ENCODE measurements at regions not wholly inside any gene's neighbourhood (a gene's known extent, or its start where the extent isn't known, plus 50 kb on each side); places are given as distances from the start of the nearest gene placed in this dataset.

DNA sequence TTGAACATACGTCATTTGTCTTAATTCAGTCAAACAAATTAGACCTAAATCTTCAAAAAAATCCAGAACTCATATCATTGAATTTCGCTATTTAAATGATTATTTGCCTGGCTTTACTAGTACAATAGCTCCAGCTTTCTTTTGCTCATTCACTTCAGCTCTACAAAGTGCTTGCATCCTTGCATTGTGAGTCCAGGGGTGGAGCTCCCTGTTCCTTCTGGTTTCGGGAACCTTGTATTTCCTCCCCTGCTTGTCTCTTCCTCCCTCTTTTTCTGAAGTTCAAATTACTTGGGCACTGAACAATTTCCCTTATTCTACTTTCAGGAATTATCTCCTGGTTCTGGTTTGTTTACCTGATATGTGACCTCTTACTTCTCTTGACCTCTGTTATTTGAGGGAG is 58.1 kb upstream of the KITLG start:
- H3K4me2 ChIP-seq (ENCODE audit: low read length, poor library complexity, severe bottlenecking) = no peak overlapping the region
- H3K27me3 ChIP-seq (ENCODE audit: control insufficient read depth in 1 of 2, insufficient read depth in 1 of 2, low read length in 2 of 2) = no peaks in the 10 kb centered on the region
- H2BK5ac ChIP-seq (ENCODE audit: low read depth, low read length, poor library complexity, severe bottlenecking) = no peak overlapping the region
- WGBS = 90% methylated on average over 3 of the region's 3 CpGs
- DNase-seq = peak; percentile 13
- H3K79me1 ChIP-seq (replicated peaks; ENCODE audit: low read length, poor library complexity, severe bottlenecking) = no peaks in the 10 kb centered on the region
- no peak overlapping the region for H3K27ac ChIP-seq (ENCODE audit: low read length, poor library complexity, severe bottlenecking)
- H2AFZ ChIP-seq (ENCODE audit: low read depth, low read length) = no peak overlapping the region
- H3K4me3 ChIP-seq (ENCODE audit: insufficient read depth in 1 of 2, low read depth in 1 of 2, low read length in 2 of 2) = no peak overlapping the region
- H4K91ac ChIP-seq (ENCODE audit: low read length) = no peak overlapping the region
- H3K9me3 ChIP-seq (ENCODE audit: control insufficient read depth, low read length) = no peaks in the 10 kb centered on the region
- no peak overlapping the region for H4K8ac ChIP-seq (ENCODE audit: low read length)
- H3K36me3 ChIP-seq (ENCODE audit: control insufficient read depth in 1 of 2, insufficient read depth in 2 of 2, low read depth in 1 of 2, low read length in 2 of 2) = no peaks in the 10 kb centered on the region
- no peak overlapping the region for H2BK120ac ChIP-seq (ENCODE audit: low read depth, low read length)
- no peaks in the 10 kb centered on the region for H3K4me1 ChIP-seq (ENCODE audit: control insufficient read depth, insufficient read depth, low read depth, low read length)
- no peak overlapping the region for H3K4ac ChIP-seq (ENCODE audit: low read depth in 1 of 2, low read length in 2 of 2)
- H3K23ac ChIP-seq (ENCODE audit: low read length in 2 of 2) = no peak overlapping the region
- H2AK5ac ChIP-seq (ENCODE audit: low read length, severe bottlenecking) = no peak overlapping the region
- H2BK15ac ChIP-seq (ENCODE audit: low read depth, poor library complexity, severe bottlenecking) = no peak overlapping the region
- H3K18ac ChIP-seq (ENCODE audit: low read depth in 1 of 2, low read length in 2 of 2) = no peak overlapping the region
- H3K9ac ChIP-seq (ENCODE audit: low read length) = peak overlapping the region; percentile 85
- H3K14ac ChIP-seq (ENCODE audit: low read length in 2 of 2) = no peak overlapping the region
- H2BK12ac ChIP-seq (ENCODE audit: low read length in 2 of 2) = no peak overlapping the region

DNA sequence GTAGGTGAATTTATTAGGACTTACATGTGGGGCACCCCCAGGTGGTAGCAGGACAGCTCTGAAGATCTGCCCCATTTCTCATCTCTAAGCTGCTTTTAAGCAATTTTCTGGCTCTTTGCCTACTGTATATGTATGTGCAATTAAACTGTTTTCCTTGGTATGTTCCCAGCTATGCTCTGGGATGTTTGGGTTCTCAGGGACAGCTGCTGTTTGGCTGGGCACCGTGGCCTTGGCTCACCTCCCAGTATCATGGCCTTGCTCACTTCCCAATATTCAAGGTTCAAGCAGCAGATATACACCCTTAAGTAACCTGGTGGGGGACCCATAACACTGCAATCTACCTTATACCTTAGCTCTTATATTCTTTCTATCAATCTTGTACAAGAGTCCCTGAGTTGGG is 53.7 kb upstream of the KITLG start:
- H3K4me1 ChIP-seq (ENCODE audit: control insufficient read depth, insufficient read depth, low read depth, low read length) = no peaks in the 10 kb centered on the region
- H3K27ac ChIP-seq (ENCODE audit: low read length, poor library complexity, severe bottlenecking) = no peak overlapping the region
- no peak overlapping the region for H3K23ac ChIP-seq (ENCODE audit: low read length in 2 of 2)
- no peak overlapping the region for H3K4me2 ChIP-seq (ENCODE audit: low read length, poor library complexity, severe bottlenecking)
- 100% methylated on average over 1 of the region's 1 CpG for WGBS
- H2BK12ac ChIP-seq (ENCODE audit: low read length in 2 of 2) = no peak overlapping the region
- H3K4ac ChIP-seq (ENCODE audit: low read depth in 1 of 2, low read length in 2 of 2) = no peak overlapping the region
- H2AFZ ChIP-seq (ENCODE audit: low read depth, low read length) = no peak overlapping the region
- H2AK5ac ChIP-seq (ENCODE audit: low read length, severe bottlenecking) = no peak overlapping the region
- H3K14ac ChIP-seq (ENCODE audit: low read length in 2 of 2) = no peak overlapping the region
- no peak overlapping the region for H2BK120ac ChIP-seq (ENCODE audit: low read depth, low read length)
- H2BK15ac ChIP-seq (ENCODE audit: low read depth, poor library complexity, severe bottlenecking) = no peak overlapping the region
- no peaks in the 10 kb centered on the region for H3K27me3 ChIP-seq (ENCODE audit: control insufficient read depth in 1 of 2, insufficient read depth in 1 of 2, low read length in 2 of 2)
- H4K8ac ChIP-seq (ENCODE audit: low read length) = no peak overlapping the region
- no peak overlapping the region for H3K18ac ChIP-seq (ENCODE audit: low read depth in 1 of 2, low read length in 2 of 2)
- no peaks in the 10 kb centered on the region for H3K79me1 ChIP-seq (replicated peaks; ENCODE audit: low read length, poor library complexity, severe bottlenecking)
- H3K9me3 ChIP-seq (ENCODE audit: control insufficient read depth, low read length) = no peaks in the 10 kb centered on the region
- H3K9ac ChIP-seq (ENCODE audit: low read length) = no peak overlapping the region
- H2BK5ac ChIP-seq (ENCODE audit: low read depth, low read length, poor library complexity, severe bottlenecking) = no peak overlapping the region
- H4K91ac ChIP-seq (ENCODE audit: low read length) = no peak overlapping the region
- no peak for DNase-seq
- H3K36me3 ChIP-seq (ENCODE audit: control insufficient read depth in 1 of 2, insufficient read depth in 2 of 2, low read depth in 1 of 2, low read length in 2 of 2) = no peaks in the 10 kb centered on the region
- H3K4me3 ChIP-seq (ENCODE audit: insufficient read depth in 1 of 2, low read depth in 1 of 2, low read length in 2 of 2) = no peak overlapping the region

DNA sequence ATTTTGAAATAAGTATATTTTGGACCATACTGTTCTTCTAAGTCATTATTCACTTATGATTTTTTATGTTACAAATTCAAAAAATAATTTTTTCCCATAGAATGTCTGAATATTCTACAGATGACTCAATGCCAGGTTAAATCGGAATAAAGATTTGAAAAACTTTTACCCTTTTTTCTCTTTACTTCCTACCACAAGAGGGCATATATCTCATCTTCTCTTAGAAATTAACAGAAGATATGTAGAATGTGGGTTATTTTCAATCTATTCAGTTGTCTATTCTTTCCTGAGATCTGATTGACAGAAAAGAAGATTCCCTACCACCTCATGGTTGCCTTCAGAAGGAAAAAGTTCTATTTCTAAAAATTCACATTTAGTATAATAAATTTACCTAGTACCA is 53.0 kb upstream of the KITLG start:
- H3K27ac ChIP-seq (ENCODE audit: low read length, poor library complexity, severe bottlenecking) = no peak overlapping the region
- WGBS = 60% methylated on average over 1 of the region's 1 CpG
- no peaks in the 10 kb centered on the region for H3K27me3 ChIP-seq (ENCODE audit: control insufficient read depth in 1 of 2, insufficient read depth in 1 of 2, low read length in 2 of 2)
- no peaks in the 10 kb centered on the region for H3K36me3 ChIP-seq (ENCODE audit: control insufficient read depth in 1 of 2, insufficient read depth in 2 of 2, low read depth in 1 of 2, low read length in 2 of 2)
- H3K4me2 ChIP-seq (ENCODE audit: low read length, poor library complexity, severe bottlenecking) = no peak overlapping the region
- no peaks in the 10 kb centered on the region for H3K9me3 ChIP-seq (ENCODE audit: control insufficient read depth, low read length)
- no peak overlapping the region for H4K91ac ChIP-seq (ENCODE audit: low read length)
- H2AK5ac ChIP-seq (ENCODE audit: low read length, severe bottlenecking) = no peak overlapping the region
- no peak overlapping the region for H2AFZ ChIP-seq (ENCODE audit: low read depth, low read length)
- no peaks in the 10 kb centered on the region for H3K4me1 ChIP-seq (ENCODE audit: control insufficient read depth, insufficient read depth, low read depth, low read length)
- no peak overlapping the region for H2BK5ac ChIP-seq (ENCODE audit: low read depth, low read length, poor library complexity, severe bottlenecking)
- no peak overlapping the region for H2BK12ac ChIP-seq (ENCODE audit: low read length in 2 of 2)
- no peak overlapping the region for H4K8ac ChIP-seq (ENCODE audit: low read length)
- no peak for DNase-seq
- H3K4me3 ChIP-seq (ENCODE audit: insufficient read depth in 1 of 2, low read depth in 1 of 2, low read length in 2 of 2) = no peak overlapping the region
- H3K23ac ChIP-seq (ENCODE audit: low read length in 2 of 2) = no peak overlapping the region
- H3K9ac ChIP-seq (ENCODE audit: low read length) = no peak overlapping the region
- no peak overlapping the region for H2BK120ac ChIP-seq (ENCODE audit: low read depth, low read length)
- H3K79me1 ChIP-seq (replicated peaks; ENCODE audit: low read length, poor library complexity, severe bottlenecking) = no peaks in the 10 kb centered on the region
- H3K4ac ChIP-seq (ENCODE audit: low read depth in 1 of 2, low read length in 2 of 2) = no peak overlapping the region
- H3K14ac ChIP-seq (ENCODE audit: low read length in 2 of 2) = no peak overlapping the region
- H2BK15ac ChIP-seq (ENCODE audit: low read depth, poor library complexity, severe bottlenecking) = no peak overlapping the region
- H3K18ac ChIP-seq (ENCODE audit: low read depth in 1 of 2, low read length in 2 of 2) = no peak overlapping the region

DNA sequence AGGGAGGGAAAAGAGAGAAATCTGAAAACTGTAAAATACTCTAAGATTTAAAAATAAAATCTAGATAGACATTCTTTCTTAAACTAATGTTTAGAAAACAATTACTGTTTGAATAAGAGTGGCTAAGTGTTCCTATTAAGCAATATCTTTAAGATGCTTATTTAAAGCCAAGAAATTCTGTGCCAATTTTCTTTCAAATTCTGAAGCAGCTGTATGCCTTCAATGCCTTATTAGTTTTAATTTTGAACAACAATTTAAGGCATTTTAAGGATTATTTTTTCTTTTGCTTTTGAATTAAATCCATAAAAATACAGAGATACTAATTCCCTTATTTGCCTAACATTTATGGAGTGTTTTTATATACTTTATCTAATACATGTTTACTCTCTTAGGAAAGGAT is 50.3 kb upstream of the KITLG start:
- H3K9ac ChIP-seq (ENCODE audit: low read length) = no peak overlapping the region
- H3K36me3 ChIP-seq (ENCODE audit: control insufficient read depth in 1 of 2, insufficient read depth in 2 of 2, low read depth in 1 of 2, low read length in 2 of 2) = no peaks in the 10 kb centered on the region
- no peak overlapping the region for H2BK5ac ChIP-seq (ENCODE audit: low read depth, low read length, poor library complexity, severe bottlenecking)
- no peaks in the 10 kb centered on the region for H3K27me3 ChIP-seq (ENCODE audit: control insufficient read depth in 1 of 2, insufficient read depth in 1 of 2, low read length in 2 of 2)
- H3K4me1 ChIP-seq (ENCODE audit: control insufficient read depth, insufficient read depth, low read depth, low read length) = no peaks in the 10 kb centered on the region
- H2AK5ac ChIP-seq (ENCODE audit: low read length, severe bottlenecking) = no peak overlapping the region
- no peaks in the 10 kb centered on the region for H3K79me1 ChIP-seq (replicated peaks; ENCODE audit: low read length, poor library complexity, severe bottlenecking)
- no peak overlapping the region for H3K18ac ChIP-seq (ENCODE audit: low read depth in 1 of 2, low read length in 2 of 2)
- H3K14ac ChIP-seq (ENCODE audit: low read length in 2 of 2) = no peak overlapping the region
- H3K4me2 ChIP-seq (ENCODE audit: low read length, poor library complexity, severe bottlenecking) = no peak overlapping the region
- no peak overlapping the region for H2BK120ac ChIP-seq (ENCODE audit: low read depth, low read length)
- H3K23ac ChIP-seq (ENCODE audit: low read length in 2 of 2) = no peak overlapping the region
- H4K91ac ChIP-seq (ENCODE audit: low read length) = no peak overlapping the region
- H2BK15ac ChIP-seq (ENCODE audit: low read depth, poor library complexity, severe bottlenecking) = no peak overlapping the region
- no peak overlapping the region for H3K4me3 ChIP-seq (ENCODE audit: insufficient read depth in 1 of 2, low read depth in 1 of 2, low read length in 2 of 2)
- no peak for DNase-seq
- H2BK12ac ChIP-seq (ENCODE audit: low read length in 2 of 2) = no peak overlapping the region
- no peak overlapping the region for H2AFZ ChIP-seq (ENCODE audit: low read depth, low read length)
- H3K27ac ChIP-seq (ENCODE audit: low read length, poor library complexity, severe bottlenecking) = no peak overlapping the region
- H3K9me3 ChIP-seq (ENCODE audit: control insufficient read depth, low read length) = no peaks in the 10 kb centered on the region
- H4K8ac ChIP-seq (ENCODE audit: low read length) = no peak overlapping the region
- H3K4ac ChIP-seq (ENCODE audit: low read depth in 1 of 2, low read length in 2 of 2) = no peak overlapping the region
